Stimulated activated CD4-positive, alpha-beta T cell treated with anti-CD3 and anti-CD28 coated beads, Interleukin-4, amount 100 ng/mL, for 24 hours (primary cell): ENCODE measurements at regions not wholly inside any gene's neighbourhood (a gene's known extent, or its start where the extent isn't known, plus 50 kb on each side); places are given as distances from the start of the nearest gene placed in this dataset.

Source experiments
- DNase-seq: peaks from one replicate; pipeline ENCODE4 v3.0.0-alpha.2; 2020

GRCh38 chr3:176931991-176932390 lies 265.3 kb downstream of the TBL1XR1 start:
- no peak for DNase-seq

GRCh38 chr3:176930942-176931341 lies 266.3 kb downstream of the TBL1XR1 start:
- no peak for DNase-seq

- no peak for DNase-seq
Measured at GRCh38 chr3:176928582-176928931, 268.7 kb downstream of the TBL1XR1 start.

- DNase-seq: no peak
Measured at GRCh38 chr3:176927706-176928581, 269.3 kb downstream of the TBL1XR1 start.

GRCh38 chr3:176927280-176927679 lies 270.0 kb downstream of the TBL1XR1 start:
- no peak for DNase-seq

DNA sequence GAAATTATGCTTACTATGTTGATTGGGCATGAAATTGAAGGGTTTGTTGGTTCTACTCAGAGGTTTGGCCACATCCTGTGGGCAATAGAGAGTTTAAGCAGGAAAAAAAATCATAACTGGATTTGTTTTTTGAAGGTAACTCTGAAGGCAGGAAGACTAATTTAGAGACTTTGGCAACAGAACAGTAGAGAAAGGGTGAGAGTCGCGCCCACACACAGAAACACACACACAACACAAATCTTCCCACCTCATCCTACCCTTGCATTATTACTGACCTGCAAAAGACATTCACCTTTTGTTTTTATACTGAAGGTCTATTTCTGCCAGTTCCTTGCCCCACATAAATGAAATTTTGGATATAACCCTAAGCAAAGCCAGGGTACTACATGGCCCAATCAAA lies 270.6 kb downstream of the TBL1XR1 start:
- no peak for DNase-seq

DNA sequence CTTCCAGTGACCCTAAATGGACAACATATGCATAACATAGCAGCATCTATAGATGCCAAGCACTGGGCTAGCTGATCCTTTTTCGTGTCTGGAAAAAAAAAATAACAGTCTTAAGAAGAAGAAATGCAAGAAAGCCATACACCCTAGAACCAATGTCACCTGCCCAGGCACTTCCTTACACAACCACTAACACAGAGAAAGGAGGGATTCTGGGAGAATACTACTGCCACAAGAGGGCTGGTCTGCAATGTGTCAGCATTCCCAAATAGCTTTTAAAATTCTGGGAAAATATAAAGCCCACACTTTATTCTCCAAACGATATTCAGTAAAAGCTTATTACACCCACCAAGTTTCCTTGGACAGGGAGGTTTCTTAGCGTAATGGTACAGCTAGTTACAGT lies 271.2 kb downstream of the TBL1XR1 start:
- DNase-seq: no peak

- DNase-seq: no peak
Measured at GRCh38 chr3:176920766-176921160, 276.5 kb downstream of the TBL1XR1 start.

GRCh38 chr3:176919836-176920765 lies 277.2 kb downstream of the TBL1XR1 start:
- no peak for DNase-seq

GRCh38 chr3:176916777-176917176 lies 280.5 kb downstream of the TBL1XR1 start:
- DNase-seq: no peak

- DNase-seq: no peak
Measured at GRCh38 chr3:176914764-176915163, 282.5 kb downstream of the TBL1XR1 start.

DNA sequence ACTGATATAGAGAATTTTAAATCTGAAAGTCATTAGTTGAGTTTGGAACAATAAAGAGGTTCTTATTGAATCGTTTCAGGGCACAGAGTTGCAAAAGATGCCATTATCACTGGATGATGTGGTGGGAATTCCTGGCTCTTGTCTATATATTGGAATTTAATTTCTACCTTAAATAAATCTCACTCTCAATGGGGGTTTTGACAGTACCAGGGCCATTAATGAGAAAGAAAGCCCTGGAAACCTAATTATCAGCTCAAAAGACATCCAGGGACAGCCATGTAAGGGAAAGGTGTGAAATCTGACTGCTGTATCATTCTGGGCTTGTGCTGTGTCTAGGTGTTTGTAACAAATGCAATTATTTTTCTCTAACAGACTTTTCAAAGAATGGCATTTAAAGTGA lies 285.7 kb downstream of the TBL1XR1 start:
- DNase-seq: no peak

- no peak for DNase-seq
Measured at GRCh38 chr3:176909044-176909443, 288.2 kb downstream of the TBL1XR1 start.

- DNase-seq: no peak
Measured at GRCh38 chr3:176906046-176906905, 291.0 kb downstream of the TBL1XR1 start.

DNA sequence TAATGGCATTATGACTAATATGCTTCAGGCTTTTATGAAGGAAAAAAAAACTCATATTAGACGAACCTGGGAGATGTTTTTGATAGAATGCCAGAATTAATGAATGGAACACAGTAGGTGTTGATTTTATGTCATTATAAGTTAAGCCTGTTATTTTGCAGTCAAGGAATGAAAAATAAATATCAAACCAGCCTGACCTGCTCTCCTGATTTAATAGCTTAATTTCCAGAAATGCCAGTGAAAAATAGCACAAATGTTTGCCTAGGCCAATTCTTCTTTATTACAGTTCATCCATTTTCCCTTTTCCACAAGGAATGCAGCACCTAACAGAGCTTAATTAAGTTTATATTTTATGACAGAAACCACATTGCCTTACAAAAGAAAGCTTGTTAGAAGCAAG lies 292.0 kb downstream of the TBL1XR1 start:
- no peak for DNase-seq

DNA sequence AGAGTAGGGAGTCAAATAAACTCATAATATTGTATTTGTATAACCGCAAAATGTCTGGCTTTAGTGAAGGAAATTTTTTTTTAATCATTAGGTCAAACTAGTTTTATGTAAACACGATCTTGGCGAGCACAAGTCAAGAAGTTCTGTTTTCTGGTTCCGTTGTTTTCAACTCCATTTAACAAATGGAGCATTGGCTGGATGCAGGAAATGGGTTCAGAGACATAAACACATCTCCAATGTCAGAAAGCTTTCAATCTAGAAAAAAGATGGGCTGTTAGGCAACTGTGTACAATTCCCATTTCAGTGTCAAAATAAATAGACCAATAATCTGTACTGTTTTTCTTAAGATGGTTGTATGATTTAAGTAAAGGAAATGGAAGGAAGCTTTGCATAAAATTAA lies 292.8 kb downstream of the TBL1XR1 start:
- no peak for DNase-seq

GRCh38 chr3:176896640-176897039 lies 300.6 kb downstream of the TBL1XR1 start:
- no peak for DNase-seq

- DNase-seq: no peak
Measured at GRCh38 chr3:176896165-176896564, 301.1 kb downstream of the TBL1XR1 start.

DNA sequence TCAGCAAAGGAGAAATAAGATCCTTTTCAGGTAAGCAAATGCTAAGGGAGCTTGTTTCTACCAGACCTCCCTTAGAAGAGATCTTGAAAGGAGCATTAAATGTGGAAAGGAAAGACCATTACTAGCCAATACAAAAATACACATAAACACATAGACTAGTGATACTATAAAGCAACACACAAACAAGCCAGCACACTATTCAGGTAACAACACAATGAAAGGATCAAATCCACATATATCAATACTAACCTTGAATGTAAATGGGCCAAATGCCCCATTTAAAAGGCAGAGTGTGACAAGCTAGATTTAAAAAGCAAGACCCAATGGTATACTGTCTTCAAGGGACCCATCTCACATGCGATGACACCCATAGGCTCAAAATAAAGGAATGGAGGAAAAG lies 317.6 kb downstream of the TBL1XR1 start:
- no peak for DNase-seq

DNA sequence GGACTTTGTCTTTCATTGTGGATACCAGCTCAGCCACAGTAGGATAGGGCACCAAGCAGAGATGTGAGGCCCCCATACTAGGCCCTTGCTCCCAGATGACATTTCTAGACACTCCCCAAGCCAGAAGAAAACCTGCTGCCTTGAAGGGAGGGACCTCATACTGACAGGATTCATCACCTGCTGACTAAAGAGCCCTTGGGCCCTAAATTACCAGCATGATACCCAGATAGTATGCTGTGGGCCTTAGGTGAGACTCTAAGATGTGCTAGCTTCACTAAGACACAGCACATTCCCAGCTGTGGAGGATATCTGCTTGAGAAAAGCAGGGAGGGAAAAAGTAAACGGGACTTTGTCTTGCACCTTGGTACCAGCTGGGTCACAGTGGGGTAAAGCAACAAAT lies 324.0 kb downstream of the TBL1XR1 start:
- DNase-seq: no peak

GRCh38 chr3:176872771-176873209 lies 324.5 kb downstream of the TBL1XR1 start:
- DNase-seq: peak; percentile 58

- DNase-seq: no peak
Measured at GRCh38 chr3:176870451-176870850, 326.8 kb downstream of the TBL1XR1 start.
